ENCODE measurements at regions not wholly inside any gene's neighbourhood (a gene's known extent, or its start where the extent isn't known, plus 50 kb on each side); places are given as distances from the start of the nearest gene placed in this dataset.
"Not testable (repeated sequence)": the region's sequence is repeated elsewhere in the genome, so short reads cannot be mapped to it uniquely, and the experiment has no call there.

DNA sequence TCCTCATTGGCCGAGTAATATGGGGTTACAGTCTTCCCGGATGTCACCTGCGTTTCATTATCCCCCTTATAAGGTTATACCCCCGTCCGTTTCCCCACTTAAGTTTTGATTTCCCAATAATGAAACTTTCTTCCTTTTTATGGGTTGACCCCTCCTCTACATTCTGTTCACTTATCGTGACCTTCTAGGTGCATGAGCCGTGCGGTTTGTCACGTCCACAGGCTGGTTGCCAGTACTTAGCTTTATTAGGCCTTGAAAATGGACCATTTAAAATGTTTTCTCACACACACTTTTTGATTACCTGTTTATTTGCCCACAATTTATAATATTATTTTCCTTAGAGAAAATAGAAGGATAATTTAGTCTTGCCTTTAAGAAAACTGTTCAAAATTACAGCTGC lies 111.5 kb downstream of the FAM174A start:
- no peaks in the 10 kb centered on the region for H4K20me1 ChIP-seq (ENCODE audit: insufficient read depth)
- no peak for TF ChIP-seq EZH2phosphoT487 (IDR thresholded peaks at IDR 0.05; ENCODE audit: insufficient read depth, low read depth)
- no peak for TF ChIP-seq EZH2 (IDR thresholded peaks at IDR 0.05; ENCODE audit: insufficient read depth, poor library complexity, severe bottlenecking)
- no peak overlapping the region for H3K27ac ChIP-seq
- no peaks in the 10 kb centered on the region for H3K9me2 ChIP-seq (ENCODE audit: insufficient read depth)
- no peaks in the 10 kb centered on the region for H3F3A ChIP-seq (ENCODE audit: insufficient read depth)
- DNase-seq, result no peak
- H3K4me2 ChIP-seq (ENCODE audit: unreplicated experiment), result no peak overlapping the region
- no peaks in the 10 kb centered on the region for H3K9me3 ChIP-seq (ENCODE audit: low read depth)
- 82 to 85% methylated on average over 9 of the region's 9 CpGs for WGBS, 2 experiments (ENCODE audit: low coverage in 1 of 2, low lambda C conversion rate in 2 of 2, missing lambda C conversion rate in 2 of 2)
- H3K27me3 ChIP-seq (replicated peaks; ENCODE audit: insufficient read depth), result no peaks in the 10 kb centered on the region
- H3K79me2 ChIP-seq (ENCODE audit: insufficient read depth), result no peaks in the 10 kb centered on the region
- no peaks in the 10 kb centered on the region for H3K36me3 ChIP-seq (ENCODE audit: low read depth)
- no peak overlapping the region for H3K9ac ChIP-seq
- no peak overlapping the region for H3K4me3 ChIP-seq
- in situ Hi-C loops (cut with MboI), result no loop called here
- no peaks in the 10 kb centered on the region for H3K4me1 ChIP-seq (ENCODE audit: insufficient read depth)
- no peak overlapping the region for H2AFZ ChIP-seq

- no peaks in the 10 kb centered on the region for H3F3A ChIP-seq (ENCODE audit: insufficient read depth)
- H3K27me3 ChIP-seq (replicated peaks; ENCODE audit: insufficient read depth), result no peaks in the 10 kb centered on the region
- no peaks in the 10 kb centered on the region for H3K9me3 ChIP-seq (ENCODE audit: low read depth)
- H3K9me2 ChIP-seq (ENCODE audit: insufficient read depth), result no peaks in the 10 kb centered on the region
- no peak overlapping the region for H3K27ac ChIP-seq
- DNase-seq, result peak; percentile 1
- H3K4me3 ChIP-seq, result no peak overlapping the region
- H4K20me1 ChIP-seq (ENCODE audit: insufficient read depth), result no peaks in the 10 kb centered on the region
- no peak overlapping the region for H2AFZ ChIP-seq
- no peaks in the 10 kb centered on the region for H3K4me1 ChIP-seq (ENCODE audit: insufficient read depth)
- no peaks in the 10 kb centered on the region for H3K79me2 ChIP-seq (ENCODE audit: insufficient read depth)
- H3K9ac ChIP-seq, result no peak overlapping the region
- in situ Hi-C loops (cut with MboI), result no loop called here
- WGBS, 2 experiments (ENCODE audit: low coverage in 1 of 2, low lambda C conversion rate in 2 of 2, missing lambda C conversion rate in 2 of 2), result 66 to 67% methylated on average over 10 of the region's 10 CpGs
- H3K4me2 ChIP-seq (ENCODE audit: unreplicated experiment), result no peak overlapping the region
- TF ChIP-seq EZH2 (IDR thresholded peaks at IDR 0.05; ENCODE audit: insufficient read depth, poor library complexity, severe bottlenecking) (no peak), EZH2phosphoT487 (IDR thresholded peaks at IDR 0.05; ENCODE audit: insufficient read depth, low read depth) (no peak)
- H3K36me3 ChIP-seq (ENCODE audit: low read depth), result no peaks in the 10 kb centered on the region
Observed at GRCh38 chr5:100647461-100648230, 112.5 kb downstream of the FAM174A start.

- Histone ChIP-seq H3K27ac (no peak overlapping the region), H3K9ac (no peak overlapping the region), H3K79me2 (ENCODE audit: insufficient read depth) (no peaks in the 10 kb centered on the region), H3F3A (ENCODE audit: insufficient read depth) (no peaks in the 10 kb centered on the region), H2AFZ (no peak overlapping the region), H3K36me3 (ENCODE audit: low read depth) (no peaks in the 10 kb centered on the region), H4K20me1 (ENCODE audit: insufficient read depth) (no peaks in the 10 kb centered on the region), H3K9me3 (ENCODE audit: low read depth) (no peaks in the 10 kb centered on the region), H3K4me1 (ENCODE audit: insufficient read depth) (no peaks in the 10 kb centered on the region), H3K9me2 (ENCODE audit: insufficient read depth) (no peaks in the 10 kb centered on the region), H3K4me3 (no peak overlapping the region), H3K27me3 (replicated peaks; ENCODE audit: insufficient read depth) (no peaks in the 10 kb centered on the region), H3K4me2 (ENCODE audit: unreplicated experiment) (no peak overlapping the region)
- no peak for DNase-seq
- in situ Hi-C loops (cut with MboI), result no loop called here
- no peak for TF ChIP-seq EZH2 (IDR thresholded peaks at IDR 0.05; ENCODE audit: insufficient read depth, poor library complexity, severe bottlenecking)
- TF ChIP-seq EZH2phosphoT487 (IDR thresholded peaks at IDR 0.05; ENCODE audit: insufficient read depth, low read depth), result no peak
Observed at GRCh38 chr5:100654895-100655294, 119.7 kb downstream of the FAM174A start.

DNA sequence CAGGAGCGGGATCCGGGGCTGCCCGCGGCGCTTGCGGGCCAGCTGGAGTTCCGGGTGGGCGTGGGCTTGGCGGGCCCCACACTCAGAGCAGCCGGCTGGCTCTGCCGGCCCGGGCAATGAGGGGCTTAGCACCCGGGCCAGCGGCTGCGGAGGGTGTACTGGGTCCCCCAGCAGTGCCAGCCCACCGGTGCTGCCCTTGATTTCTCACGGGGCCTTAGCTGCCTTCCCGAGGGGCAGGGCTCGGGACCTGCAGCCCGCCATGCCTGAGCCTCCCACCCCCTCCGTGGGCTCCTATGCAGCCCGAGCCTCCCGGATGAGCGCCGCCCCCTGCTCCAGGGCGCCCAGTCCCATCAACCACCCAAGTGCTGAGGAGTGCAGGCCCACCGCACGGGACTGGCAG lies 121.6 kb downstream of the FAM174A start:
- H3K4me2 ChIP-seq (ENCODE audit: unreplicated experiment); DNase-seq; H3K27ac ChIP-seq; H3K27me3 ChIP-seq (replicated peaks; ENCODE audit: insufficient read depth); in situ Hi-C loops (cut with MboI); H3K9me2 ChIP-seq (ENCODE audit: insufficient read depth); H3K9me3 ChIP-seq (ENCODE audit: low read depth); H3K36me3 ChIP-seq (ENCODE audit: low read depth); H3K4me1 ChIP-seq (ENCODE audit: insufficient read depth); H3K9ac ChIP-seq; H3K79me2 ChIP-seq (ENCODE audit: insufficient read depth); H4K20me1 ChIP-seq (ENCODE audit: insufficient read depth); H3K4me3 ChIP-seq; H2AFZ ChIP-seq; H3F3A ChIP-seq (ENCODE audit: insufficient read depth): not testable (repeated sequence)
- 86 to 87% methylated on average over 20 to 22 of the region's 28 CpGs for WGBS, 2 experiments (ENCODE audit: low coverage in 1 of 2, low lambda C conversion rate in 2 of 2, missing lambda C conversion rate in 2 of 2)

Measured in GM23248 (cell line).